PFSK-1 (cell line): ENCODE measurements at regions not wholly inside any gene's neighbourhood (a gene's known extent, or its start where the extent isn't known, plus 50 kb on each side); places are given as distances from the start of the nearest gene placed in this dataset.

Experiments used
- SIN3A ChIP-seq: IDR thresholded peaks from 2 replicates; pipeline ENCODE4 v1.6.1; 2012; ENCODE audit warnings: mild to moderate bottlenecking, low read length, moderate library complexity, borderline replicate concordance; ENCODE audit not compliant: insufficient read depth
- TAF1 ChIP-seq: IDR thresholded peaks from 2 replicates; pipeline ENCODE4 v1.6.1; 2012; ENCODE audit warnings: low read length, control low read depth, borderline replicate concordance; ENCODE audit not compliant: insufficient read depth

DNA sequence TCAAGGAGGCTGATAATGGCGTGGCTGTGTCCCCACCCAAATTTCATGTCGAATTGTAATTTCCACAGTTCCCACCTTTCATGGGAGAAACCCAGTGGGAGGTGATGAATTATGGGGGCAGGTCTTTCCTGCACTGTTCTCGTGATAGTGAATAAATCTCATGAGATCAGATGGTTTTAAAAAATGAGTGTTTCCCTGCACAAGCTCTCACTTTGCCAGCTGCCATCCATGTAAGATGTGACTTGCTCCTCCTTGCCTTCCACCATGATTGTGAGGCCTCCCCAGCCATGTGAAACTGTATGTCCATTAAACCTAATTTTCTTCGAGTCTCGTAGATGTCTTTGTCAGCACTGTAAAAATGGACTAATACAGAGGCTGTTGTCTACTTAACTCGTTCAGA is 488.3 kb downstream of the SPRY1 start:
- TF ChIP-seq SIN3A (no peak), TAF1 (no peak)
